GM21515 (cell line): ENCODE measurements at regions not wholly inside any gene's neighbourhood (a gene's known extent, or its start where the extent isn't known, plus 50 kb on each side); places are given as distances from the start of the nearest gene placed in this dataset.

ENCODE experiments used
- ATAC-seq: cut with Tn5 transposase; IDR thresholded peaks from one replicate; pipeline ENCODE4 v1.9.1; 2021; ENCODE audit not compliant: unreplicated experiment

GRCh38 chr10:130648807-130649206 lies 512.6 kb downstream of the GLRX3 start:
- ATAC-seq = no peak

DNA sequence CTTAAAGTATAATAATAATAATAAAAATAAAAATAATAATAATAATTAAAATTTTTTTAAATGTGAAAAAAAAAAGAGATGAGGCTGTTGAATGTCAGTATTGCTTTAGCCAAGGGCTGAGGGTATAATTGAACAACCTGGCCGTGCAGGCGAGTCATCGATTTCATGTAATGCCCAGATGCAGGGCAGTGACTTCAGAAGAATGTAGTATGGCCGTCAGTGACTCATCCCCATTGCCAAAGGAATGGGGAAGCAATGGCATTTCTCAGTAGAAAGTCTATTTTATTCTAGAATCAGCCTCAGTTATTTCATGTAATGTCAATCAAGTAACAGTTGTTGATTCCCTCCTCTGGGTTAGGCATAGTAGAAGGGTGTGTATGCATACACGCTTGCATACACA lies 516.4 kb downstream of the GLRX3 start:
- no peak for ATAC-seq

DNA sequence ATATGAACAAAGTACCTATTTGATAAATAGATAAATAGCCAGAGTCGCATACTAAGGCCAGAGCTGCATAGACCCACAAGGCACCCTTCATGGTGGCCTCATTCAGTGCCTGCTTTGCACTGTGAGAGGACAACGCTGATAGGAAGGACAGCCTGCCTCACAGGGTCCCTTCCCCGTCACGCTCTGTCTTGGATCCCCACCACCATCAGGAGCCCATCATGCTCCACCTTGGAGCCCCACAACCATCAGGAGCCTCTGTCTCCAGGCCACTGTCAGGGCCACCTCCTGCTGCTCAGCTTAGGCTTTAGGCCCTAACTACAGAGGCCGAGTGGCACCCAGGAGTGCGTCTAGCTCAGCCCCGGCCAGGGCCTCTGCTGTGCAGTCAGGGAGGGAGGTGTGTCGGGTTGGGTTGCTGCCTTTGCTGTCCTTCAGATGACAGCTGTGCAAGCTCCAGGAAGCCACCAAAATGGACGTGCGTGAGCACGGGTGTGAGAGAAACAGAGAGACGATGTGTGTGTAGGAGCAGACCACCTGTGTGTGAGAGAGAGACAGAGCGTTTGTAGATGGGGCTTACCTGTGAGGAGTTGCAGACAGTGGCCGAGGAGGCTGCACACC lies 516.9 kb downstream of the GLRX3 start:
- no peak for ATAC-seq

DNA sequence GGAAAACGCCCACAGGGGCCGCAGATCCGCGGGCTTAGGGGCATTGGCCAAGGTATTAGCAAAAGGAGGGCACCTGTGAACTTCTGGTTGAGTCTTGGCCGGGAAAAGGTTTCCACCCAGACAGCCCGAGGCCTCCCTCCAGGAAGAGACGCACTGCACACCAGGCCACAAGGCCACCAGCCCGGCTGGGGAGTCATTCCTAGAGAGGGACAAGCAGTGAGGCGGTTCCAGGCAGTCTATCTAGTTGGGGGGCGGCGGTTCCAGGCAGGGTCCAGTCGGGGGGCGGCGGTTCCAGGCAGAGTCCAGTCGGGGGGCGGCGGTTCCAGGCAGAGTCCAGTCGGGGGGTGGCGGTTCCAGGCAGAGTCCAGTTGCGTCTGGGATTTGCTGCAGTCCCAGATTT lies 518.5 kb downstream of the GLRX3 start:
- no peak for ATAC-seq

- ATAC-seq = no peak
Observed at GRCh38 chr10:130655313-130656186, 519.4 kb downstream of the GLRX3 start.

DNA sequence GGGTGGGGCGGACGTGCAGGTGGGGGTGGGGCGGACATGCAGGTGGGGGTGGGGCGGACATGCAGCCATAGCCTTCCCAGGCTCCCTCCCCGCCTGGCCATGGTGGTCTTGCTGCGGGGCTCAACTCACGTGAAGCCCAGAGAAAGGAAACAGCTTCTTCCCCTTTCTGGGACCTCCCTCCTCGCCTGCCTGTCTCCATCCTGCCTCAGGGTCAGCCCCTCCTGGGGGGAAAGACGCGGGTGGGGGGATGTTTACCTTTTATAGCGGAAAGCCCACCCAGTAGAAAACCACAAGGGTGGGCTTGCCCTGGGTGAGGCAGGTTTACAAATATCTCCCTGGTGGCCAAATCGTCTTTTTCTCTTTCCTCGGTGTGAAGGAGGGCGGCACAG lies 520.0 kb downstream of the GLRX3 start:
- ATAC-seq = no peak

DNA sequence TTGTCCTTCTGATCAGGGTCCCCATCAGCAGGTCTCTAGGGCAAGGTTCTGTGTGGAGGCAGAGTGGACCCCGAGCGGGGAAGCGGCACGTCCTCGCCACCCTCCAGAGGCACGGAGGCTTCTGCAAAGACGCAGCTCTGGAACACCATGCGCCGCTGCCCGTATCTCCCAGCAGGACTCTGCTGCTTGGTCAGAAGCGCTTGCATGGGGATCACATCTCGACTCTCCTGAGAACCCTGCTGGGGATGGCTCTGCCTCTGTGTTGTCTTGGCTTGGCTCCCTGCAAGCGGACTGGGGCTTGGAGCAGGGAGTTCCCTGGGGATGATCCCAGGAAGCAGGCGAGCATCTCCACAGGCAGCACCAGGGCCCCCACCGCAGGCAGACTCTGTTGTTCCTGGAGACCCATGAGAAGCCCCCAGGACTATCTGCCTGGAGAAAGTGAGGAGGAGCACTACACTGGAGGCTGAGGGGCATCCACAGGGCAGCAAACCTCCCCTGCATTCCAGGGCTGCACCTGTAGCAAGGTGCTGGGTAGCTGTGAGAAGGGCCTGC lies 520.5 kb downstream of the GLRX3 start:
- no peak for ATAC-seq

DNA sequence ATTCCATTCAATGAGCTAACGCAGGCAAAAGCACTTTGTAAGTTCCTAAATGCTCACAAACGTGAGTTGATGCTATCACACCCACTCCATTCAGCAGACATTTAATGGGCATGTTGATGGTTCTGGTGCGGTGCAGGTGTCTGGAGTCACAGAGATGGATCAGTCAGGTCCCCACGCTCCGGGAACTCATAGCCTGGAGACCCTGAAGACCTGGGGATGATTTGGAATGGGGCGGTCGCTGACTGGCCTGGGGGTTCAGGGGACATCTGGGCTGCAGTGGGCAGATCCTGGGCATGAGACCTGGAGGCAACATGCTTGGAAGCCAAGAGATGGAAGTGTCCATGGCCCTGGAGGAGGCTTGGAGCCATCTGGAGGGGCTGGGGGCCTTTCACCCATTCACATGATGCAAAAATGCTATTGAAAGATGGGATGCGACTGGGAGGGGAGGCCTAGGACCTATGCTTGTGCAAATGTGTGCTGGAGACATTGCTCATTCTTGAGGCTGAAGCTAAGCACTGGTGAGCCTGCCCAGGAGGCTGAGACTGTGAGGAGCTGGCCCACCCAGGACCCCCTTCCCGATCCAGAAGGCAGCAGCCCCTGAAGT lies 522.6 kb downstream of the GLRX3 start:
- no peak for ATAC-seq

GRCh38 chr10:130659528-130659927 lies 523.3 kb downstream of the GLRX3 start:
- ATAC-seq = no peak

DNA sequence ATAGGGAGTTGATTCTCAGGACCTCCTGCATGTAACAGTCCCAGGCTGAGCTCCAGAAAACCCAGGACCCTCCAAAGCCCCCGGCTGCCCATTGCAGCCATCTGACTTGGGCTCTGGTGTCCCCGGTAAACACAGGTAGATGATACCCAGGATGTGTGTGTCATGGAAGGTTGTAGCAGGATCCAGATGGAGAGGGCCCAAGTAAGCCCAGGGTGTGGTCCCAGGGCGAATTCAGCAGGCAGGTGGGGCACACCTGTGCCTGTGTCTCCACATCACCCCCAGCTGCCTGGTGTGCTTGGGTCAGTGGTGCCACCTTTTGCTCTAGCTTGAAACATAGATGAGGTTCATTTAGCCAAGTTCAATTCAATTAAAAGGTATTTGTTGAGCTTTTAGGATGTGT lies 524.1 kb downstream of the GLRX3 start:
- ATAC-seq = no peak

- no peak for ATAC-seq
Observed at GRCh38 chr10:130661419-130661818, 525.2 kb downstream of the GLRX3 start.

DNA sequence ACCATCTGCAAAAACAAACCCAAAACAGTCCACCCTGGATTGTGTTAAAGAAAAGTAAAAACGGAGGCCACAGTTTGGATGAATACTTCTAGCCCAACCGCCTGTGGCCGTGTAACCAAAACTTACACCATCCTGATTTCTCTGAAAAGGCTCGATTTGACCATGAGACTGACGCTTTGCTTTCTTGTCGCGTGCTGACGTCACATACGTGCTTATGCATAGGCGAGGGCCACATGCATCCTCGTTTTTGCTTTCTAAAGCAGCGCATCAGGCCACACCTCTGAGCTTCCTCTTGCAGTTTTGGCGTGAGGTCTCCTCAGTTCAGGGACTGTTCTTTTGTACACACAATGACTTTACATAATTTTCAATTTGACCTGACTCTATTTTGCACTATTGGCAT lies 526.6 kb downstream of the GLRX3 start:
- no peak for ATAC-seq

DNA sequence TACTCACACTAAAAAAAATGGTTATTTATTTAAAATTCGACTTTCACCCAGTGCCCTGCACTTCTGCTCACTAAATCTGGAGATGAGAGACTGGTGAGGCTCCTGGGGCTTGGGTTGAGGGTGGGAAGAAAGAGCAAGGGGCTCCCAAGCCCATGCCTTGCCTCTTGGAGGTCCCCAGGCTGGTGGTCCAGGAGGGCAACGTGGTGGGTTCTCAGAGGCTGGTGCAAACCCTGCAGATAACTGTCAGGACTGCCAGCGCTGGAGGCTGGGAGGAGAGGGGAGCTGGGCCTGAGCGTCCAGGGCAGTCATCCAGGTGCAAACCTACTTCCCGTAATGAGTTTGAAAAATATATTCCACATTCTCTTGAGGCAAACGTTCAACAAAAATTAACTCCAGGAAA lies 528.3 kb downstream of the GLRX3 start:
- no peak for ATAC-seq

- no peak for ATAC-seq
Observed at GRCh38 chr10:130666215-130666614, 530.0 kb downstream of the GLRX3 start.

- no peak for ATAC-seq
Observed at GRCh38 chr10:130686689-130687300, 550.6 kb downstream of the GLRX3 start.

- ATAC-seq = no peak
Observed at GRCh38 chr10:130687566-130687965, 551.4 kb downstream of the GLRX3 start.

- no peak for ATAC-seq
Observed at GRCh38 chr10:130689743-130690626, 553.8 kb downstream of the GLRX3 start.

DNA sequence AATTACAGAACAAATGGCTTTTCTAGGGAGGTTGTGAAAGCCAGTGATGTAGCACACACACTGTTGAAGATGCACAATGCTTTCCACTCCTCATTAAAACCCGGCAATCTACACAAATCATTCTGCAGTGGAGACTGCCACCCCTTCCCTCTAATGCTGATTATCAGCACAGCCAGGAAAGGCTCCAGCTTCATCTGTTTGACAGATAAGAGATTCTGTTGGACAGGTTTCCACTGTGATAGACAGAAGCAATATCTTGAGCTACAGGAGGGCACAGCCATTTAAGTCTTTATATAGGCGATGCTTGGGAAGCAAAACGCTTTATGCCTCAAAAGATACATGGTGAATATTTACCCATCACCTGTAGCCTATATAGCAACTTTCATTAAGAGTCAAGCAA lies 555.6 kb downstream of the GLRX3 start:
- ATAC-seq = no peak

- ATAC-seq = no peak
Observed at GRCh38 chr10:130696870-130697269, 560.7 kb downstream of the GLRX3 start.

GRCh38 chr10:130707389-130707979 lies 571.3 kb downstream of the GLRX3 start:
- no peak for ATAC-seq
